ENCODE measurements at regions not wholly inside any gene's neighbourhood (a gene's known extent, or its start where the extent isn't known, plus 50 kb on each side); places are given as distances from the start of the nearest gene placed in this dataset.

GRCh38 chr2:71842744-71843143, 304.9 kb downstream of the CYP26B1 start:
- Histone ChIP-seq H4K20me1 (ENCODE audit: insufficient read depth, low read length) (no peaks in the 10 kb centered on the region), H3K9me3 (replicated peaks; ENCODE audit: insufficient read depth, low read length) (no peaks in the 10 kb centered on the region), H3K4me2 (ENCODE audit: low read depth, low read length) (no peak overlapping the region), H3K79me2 (ENCODE audit: low read length) (no peaks in the 10 kb centered on the region), H3F3A (ENCODE audit: insufficient read depth, low read length) (no peaks in the 10 kb centered on the region), H3K27ac (ENCODE audit: low read length) (no peak overlapping the region), H2AFZ (ENCODE audit: low read length) (no peak overlapping the region), H3K36me3 (replicated peaks; ENCODE audit: insufficient read depth, low read length) (no peaks in the 10 kb centered on the region), H3K9me2 (replicated peaks; ENCODE audit: insufficient read depth, low read length) (no peaks in the 10 kb centered on the region), H3K27me3 (replicated peaks; ENCODE audit: insufficient read depth, low read length) (no peaks in the 10 kb centered on the region), H3K4me1 (ENCODE audit: low read length) (no peaks in the 10 kb centered on the region), H3K4me3 (ENCODE audit: low read length) (no peak overlapping the region), H3K9ac (ENCODE audit: low read length) (no peak overlapping the region)
- no peak for TF ChIP-seq EZH2 (optimal IDR thresholded peaks at IDR 0.05; ENCODE audit: low read depth, low read length)
- no peak for TF ChIP-seq EZH2phosphoT487 (IDR thresholded peaks at IDR 0.05; ENCODE audit: low read length)
- TF ChIP-seq, protein P1, sequence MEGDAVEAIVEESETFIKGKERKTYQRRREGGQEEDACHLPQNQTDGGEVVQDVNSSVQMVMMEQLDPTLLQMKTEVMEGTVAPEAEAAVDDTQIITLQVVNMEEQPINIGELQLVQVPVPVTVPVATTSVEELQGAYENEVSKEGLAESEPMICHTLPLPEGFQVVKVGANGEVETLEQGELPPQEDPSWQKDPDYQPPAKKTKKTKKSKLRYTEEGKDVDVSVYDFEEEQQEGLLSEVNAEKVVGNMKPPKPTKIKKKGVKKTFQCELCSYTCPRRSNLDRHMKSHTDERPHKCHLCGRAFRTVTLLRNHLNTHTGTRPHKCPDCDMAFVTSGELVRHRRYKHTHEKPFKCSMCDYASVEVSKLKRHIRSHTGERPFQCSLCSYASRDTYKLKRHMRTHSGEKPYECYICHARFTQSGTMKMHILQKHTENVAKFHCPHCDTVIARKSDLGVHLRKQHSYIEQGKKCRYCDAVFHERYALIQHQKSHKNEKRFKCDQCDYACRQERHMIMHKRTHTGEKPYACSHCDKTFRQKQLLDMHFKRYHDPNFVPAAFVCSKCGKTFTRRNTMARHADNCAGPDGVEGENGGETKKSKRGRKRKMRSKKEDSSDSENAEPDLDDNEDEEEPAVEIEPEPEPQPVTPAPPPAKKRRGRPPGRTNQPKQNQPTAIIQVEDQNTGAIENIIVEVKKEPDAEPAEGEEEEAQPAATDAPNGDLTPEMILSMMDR (IDR thresholded peaks at IDR 0.05; ENCODE audit: low read length) = no peak
- DNase-seq = no peak

DNA sequence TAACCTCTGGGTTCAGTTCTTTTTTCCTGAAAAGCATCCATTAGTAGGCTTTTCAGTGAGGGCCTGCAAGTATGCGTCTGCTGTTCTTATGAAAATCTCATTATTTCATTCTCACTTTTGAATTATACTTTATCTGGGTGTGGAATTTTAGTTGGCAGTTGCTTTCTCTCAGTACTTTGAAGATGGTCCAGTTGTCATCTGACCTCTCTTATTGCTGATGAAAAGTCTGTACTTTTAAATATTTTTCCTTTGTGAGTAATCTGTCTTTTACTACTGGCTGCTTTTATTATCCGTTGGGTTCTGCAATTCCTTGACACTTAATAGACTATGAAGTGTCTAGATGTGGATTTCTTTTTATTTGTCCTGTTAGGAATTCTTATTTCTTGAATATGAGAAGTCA, 307.8 kb downstream of the CYP26B1 start:
- H3K4me3 ChIP-seq (ENCODE audit: low read length) = no peak overlapping the region
- TF ChIP-seq EZH2phosphoT487 (IDR thresholded peaks at IDR 0.05; ENCODE audit: low read length) = no peak
- TF ChIP-seq EZH2 (optimal IDR thresholded peaks at IDR 0.05; ENCODE audit: low read depth, low read length) = no peak
- TF ChIP-seq, protein P1 (IDR thresholded peaks at IDR 0.05; ENCODE audit: low read length) = no peak
- no peaks in the 10 kb centered on the region for H3K9me3 ChIP-seq (replicated peaks; ENCODE audit: insufficient read depth, low read length)
- H4K20me1 ChIP-seq (ENCODE audit: insufficient read depth, low read length) = no peaks in the 10 kb centered on the region
- no peaks in the 10 kb centered on the region for H3K9me2 ChIP-seq (replicated peaks; ENCODE audit: insufficient read depth, low read length)
- no peak overlapping the region for H3K4me2 ChIP-seq (ENCODE audit: low read depth, low read length)
- no peak overlapping the region for H3K27ac ChIP-seq (ENCODE audit: low read length)
- no peak overlapping the region for H2AFZ ChIP-seq (ENCODE audit: low read length)
- no peak overlapping the region for H3K9ac ChIP-seq (ENCODE audit: low read length)
- no peaks in the 10 kb centered on the region for H3K36me3 ChIP-seq (replicated peaks; ENCODE audit: insufficient read depth, low read length)
- H3K4me1 ChIP-seq (ENCODE audit: low read length) = no peaks in the 10 kb centered on the region
- H3F3A ChIP-seq (ENCODE audit: insufficient read depth, low read length) = no peaks in the 10 kb centered on the region
- H3K79me2 ChIP-seq (ENCODE audit: low read length) = no peaks in the 10 kb centered on the region
- no peaks in the 10 kb centered on the region for H3K27me3 ChIP-seq (replicated peaks; ENCODE audit: insufficient read depth, low read length)
- no peak for DNase-seq

DNA sequence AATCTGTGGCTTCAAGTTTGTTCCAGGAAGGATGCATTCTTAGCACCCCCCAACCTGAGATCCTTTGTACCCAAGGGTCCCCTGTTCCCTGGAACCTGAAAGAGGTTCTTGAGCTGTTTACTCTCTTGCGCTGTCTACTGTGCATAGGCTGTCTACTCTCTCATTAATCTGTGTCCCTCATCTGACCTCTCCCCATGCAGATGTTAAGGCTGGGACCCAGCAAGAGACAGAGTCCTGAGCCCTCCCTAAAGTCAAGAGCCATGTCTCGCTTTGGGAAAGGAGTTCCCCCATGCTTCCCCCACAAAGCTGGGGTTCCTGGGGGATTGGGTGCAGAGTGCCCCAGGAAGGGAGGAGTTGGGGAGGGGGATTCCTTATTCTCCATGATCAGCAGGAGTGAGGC, 312.9 kb downstream of the CYP26B1 start:
- no peak overlapping the region for H3K9ac ChIP-seq (ENCODE audit: low read length)
- H3K36me3 ChIP-seq (replicated peaks; ENCODE audit: insufficient read depth, low read length) = no peaks in the 10 kb centered on the region
- H3K9me2 ChIP-seq (replicated peaks; ENCODE audit: insufficient read depth, low read length) = no peaks in the 10 kb centered on the region
- no peaks in the 10 kb centered on the region for H3F3A ChIP-seq (ENCODE audit: insufficient read depth, low read length)
- H3K4me3 ChIP-seq (ENCODE audit: low read length) = no peak overlapping the region
- H4K20me1 ChIP-seq (ENCODE audit: insufficient read depth, low read length) = no peaks in the 10 kb centered on the region
- no peaks in the 10 kb centered on the region for H3K9me3 ChIP-seq (replicated peaks; ENCODE audit: insufficient read depth, low read length)
- H2AFZ ChIP-seq (ENCODE audit: low read length) = no peak overlapping the region
- H3K4me2 ChIP-seq (ENCODE audit: low read depth, low read length) = no peak overlapping the region
- no peaks in the 10 kb centered on the region for H3K27me3 ChIP-seq (replicated peaks; ENCODE audit: insufficient read depth, low read length)
- no peak overlapping the region for H3K27ac ChIP-seq (ENCODE audit: low read length)
- H3K4me1 ChIP-seq (ENCODE audit: low read length) = no peaks in the 10 kb centered on the region
- TF ChIP-seq, protein P1 (IDR thresholded peaks at IDR 0.05; ENCODE audit: low read length) = no peak
- no peak for TF ChIP-seq EZH2phosphoT487 (IDR thresholded peaks at IDR 0.05; ENCODE audit: low read length)
- TF ChIP-seq EZH2 (optimal IDR thresholded peaks at IDR 0.05; ENCODE audit: low read depth, low read length) = no peak
- H3K79me2 ChIP-seq (ENCODE audit: low read length) = no peaks in the 10 kb centered on the region
- DNase-seq = no peak

All from MM.1S (cell line).